IPS DF 4.7 (cell line): ENCODE measurements at regions not wholly inside any gene's neighbourhood (a gene's known extent, or its start where the extent isn't known, plus 50 kb on each side); places are given as distances from the start of the nearest gene placed in this dataset.
"Not testable (repeated sequence)": the region's sequence is repeated elsewhere in the genome, so short reads cannot be mapped to it uniquely, and the experiment has no call there.

ENCODE experiments used
- DNase-seq: peaks from one replicate; pipeline ENCODE4 v3.0.0-alpha.2; 2013; ENCODE audit warnings: low spot score; ENCODE audit errors: extremely low read depth

DNA sequence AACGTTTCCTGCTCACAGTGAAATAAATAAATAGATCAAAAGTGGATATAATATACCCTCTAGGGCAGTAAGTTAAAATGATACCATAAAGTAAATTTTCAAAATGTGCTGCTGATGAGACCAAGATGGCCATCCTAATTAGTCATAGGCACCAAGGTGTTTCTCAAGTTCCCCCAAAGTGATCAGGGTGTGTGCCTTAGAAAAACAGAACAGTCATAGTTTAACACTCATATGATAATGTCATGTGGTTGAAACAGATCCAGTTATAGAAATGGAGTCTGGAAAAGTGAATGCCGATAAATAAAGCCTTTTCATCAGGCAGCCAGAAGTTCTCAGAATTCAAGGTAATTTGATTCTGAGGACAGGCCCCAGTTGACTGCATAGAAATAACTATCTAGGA, 161.5 kb upstream of the CDKN2B start:
- no peak for DNase-seq

GRCh38 chr9:22170990-22171670, 162.0 kb upstream of the CDKN2B start:
- no peak for DNase-seq

DNA sequence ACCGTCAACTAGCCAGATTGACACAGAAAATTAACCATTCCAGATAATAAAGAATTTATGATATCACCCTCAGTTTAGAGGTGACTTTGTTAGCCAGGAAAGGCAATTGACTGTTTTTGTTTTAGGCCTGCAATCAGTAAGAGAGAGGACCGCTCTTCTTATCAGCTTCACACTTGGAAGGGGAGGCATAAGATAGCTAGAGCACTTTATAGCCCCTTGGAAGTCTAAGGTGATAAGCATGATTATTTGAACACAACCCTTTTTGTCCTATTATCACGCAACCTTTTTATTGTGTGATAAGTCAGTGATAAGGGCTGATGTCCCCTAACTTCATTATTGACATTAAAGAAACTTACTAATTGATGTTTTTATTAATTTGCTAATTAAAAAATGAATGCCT, 162.6 kb upstream of the CDKN2B start:
- DNase-seq, result no peak

DNA sequence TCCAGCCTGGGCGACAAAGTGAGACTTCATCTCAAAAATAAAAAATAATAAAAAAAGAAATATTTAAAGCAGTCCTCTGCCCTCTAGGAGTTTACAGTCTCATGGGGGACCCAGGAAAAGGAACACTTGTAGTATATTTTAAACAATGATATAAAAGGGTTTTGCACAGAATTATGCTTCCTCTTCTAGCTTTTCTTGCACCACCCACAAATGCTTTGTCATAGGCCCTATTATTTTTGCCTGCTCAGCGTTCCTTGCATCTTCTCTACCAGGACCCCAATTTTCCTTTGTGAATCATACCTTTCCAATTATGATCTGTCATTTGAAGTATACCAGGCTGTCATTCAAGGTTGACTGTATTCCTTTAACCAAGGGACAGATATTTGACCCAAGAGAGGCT, 164.8 kb upstream of the CDKN2B start:
- DNase-seq, result no peak

- DNase-seq, result no peak
These were observed 167.0 kb upstream of the CDKN2B start for GRCh38 chr9:22175972-22176545.

- not testable (repeated sequence) for DNase-seq
These were observed 171.9 kb upstream of the CDKN2B start for GRCh38 chr9:22181021-22181420.

GRCh38 chr9:22189471-22189870, 180.4 kb upstream of the CDKN2B start:
- no peak for DNase-seq

GRCh38 chr9:22197000-22197399, 187.9 kb upstream of the CDKN2B start:
- not testable (repeated sequence) for DNase-seq

- no peak for DNase-seq
These were observed 189.6 kb upstream of the CDKN2B start for GRCh38 chr9:22198681-22199080.

DNA sequence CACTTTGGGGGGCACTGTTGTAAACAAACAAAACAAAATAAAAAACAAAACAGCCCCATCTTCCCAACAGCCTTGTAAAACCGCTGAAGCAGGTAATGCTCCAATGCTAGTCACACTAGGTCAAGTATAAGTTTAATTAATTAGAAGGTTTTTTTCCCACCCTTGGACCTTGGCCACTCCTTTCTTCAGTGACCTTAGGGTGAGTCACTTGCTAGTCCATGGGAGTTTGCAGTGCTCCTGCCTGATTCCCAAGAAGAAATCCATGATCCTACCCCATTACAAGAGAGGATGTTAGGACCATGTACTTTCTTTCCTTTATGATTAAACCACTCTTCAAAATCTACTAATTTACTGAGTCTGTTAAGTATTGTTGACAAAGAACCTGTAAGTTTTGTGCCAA, 192.2 kb upstream of the CDKN2B start:
- DNase-seq, result no peak

GRCh38 chr9:22203371-22204138, 194.4 kb upstream of the CDKN2B start:
- no peak for DNase-seq

DNA sequence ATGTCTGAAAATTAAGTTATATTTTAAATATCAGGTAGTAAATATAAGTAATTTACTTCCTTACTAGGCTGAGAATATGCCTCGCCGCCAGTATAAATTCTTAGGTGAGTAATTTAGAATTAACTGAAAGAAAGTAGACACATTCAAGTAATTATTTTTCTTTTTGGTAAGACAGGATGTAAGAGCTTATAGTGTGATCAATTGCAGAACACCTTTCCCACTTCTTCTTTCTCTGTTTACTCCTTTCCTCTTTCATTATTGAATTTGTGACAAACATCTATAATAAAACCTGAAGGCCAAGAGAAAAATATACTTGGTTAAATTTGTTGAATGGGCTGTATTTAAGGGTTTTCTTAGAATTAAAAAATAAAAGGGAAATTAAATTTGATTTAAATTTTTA, 195.1 kb upstream of the CDKN2B start:
- no peak for DNase-seq

GRCh38 chr9:22206833-22207232, 197.7 kb upstream of the CDKN2B start:
- DNase-seq, result no peak

DNA sequence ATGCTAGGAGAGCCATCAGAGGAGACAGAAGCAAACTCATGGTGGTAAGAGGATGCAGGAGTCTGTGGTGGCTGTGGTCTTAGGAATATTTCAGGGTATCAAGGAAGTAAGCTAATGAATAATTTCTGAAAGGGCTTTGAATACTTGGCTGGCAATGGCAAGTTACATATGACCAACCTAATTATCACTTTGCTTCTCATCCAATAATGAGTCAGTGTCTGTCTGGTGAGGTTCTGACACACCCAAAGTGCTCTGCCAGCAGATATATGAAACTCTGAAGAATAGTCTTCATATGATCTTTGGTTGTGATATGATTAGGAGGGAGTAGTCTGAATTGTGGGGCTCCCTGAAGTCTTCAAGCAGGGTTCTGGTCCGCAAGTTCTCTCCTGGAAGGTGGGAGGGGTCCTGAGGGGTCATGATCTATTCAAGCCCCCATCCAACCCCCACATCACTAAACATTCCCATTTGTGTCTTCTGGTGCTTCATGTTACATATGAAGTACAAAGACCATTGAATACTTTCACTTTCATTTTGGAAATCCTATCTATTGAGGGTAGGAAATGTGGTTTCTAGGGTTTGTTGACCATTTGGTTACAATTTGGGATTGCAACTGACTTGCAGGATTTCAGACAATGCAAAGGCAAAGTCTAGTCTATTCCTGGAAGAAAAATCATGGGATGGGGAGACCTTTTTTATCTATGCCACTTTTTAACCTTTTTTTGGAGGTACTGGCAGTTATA, 199.9 kb upstream of the CDKN2B start:
- no peak for DNase-seq

DNA sequence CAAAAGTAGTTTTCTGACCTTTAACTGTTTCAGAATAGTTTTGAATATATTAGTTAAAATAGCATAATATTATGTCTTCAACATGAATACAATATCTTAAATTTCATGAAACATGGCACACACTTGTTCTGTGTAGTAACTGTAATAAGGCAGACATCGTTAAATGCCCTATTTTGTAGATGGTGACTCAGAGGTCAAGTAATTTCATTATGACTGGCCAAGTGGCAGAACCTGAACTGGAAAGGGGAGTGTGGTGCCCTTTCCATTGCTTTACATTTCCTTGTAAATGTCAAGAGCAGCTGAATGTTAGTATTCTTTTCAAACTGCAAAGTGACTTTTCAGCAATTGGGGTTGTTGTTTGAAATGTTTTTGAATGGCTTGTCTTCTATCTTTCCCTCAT, 201.2 kb upstream of the CDKN2B start:
- no peak for DNase-seq

GRCh38 chr9:22210936-22211335, 201.8 kb upstream of the CDKN2B start:
- DNase-seq, result no peak

- no peak for DNase-seq
These were observed 202.7 kb upstream of the CDKN2B start for GRCh38 chr9:22211588-22212360.

DNA sequence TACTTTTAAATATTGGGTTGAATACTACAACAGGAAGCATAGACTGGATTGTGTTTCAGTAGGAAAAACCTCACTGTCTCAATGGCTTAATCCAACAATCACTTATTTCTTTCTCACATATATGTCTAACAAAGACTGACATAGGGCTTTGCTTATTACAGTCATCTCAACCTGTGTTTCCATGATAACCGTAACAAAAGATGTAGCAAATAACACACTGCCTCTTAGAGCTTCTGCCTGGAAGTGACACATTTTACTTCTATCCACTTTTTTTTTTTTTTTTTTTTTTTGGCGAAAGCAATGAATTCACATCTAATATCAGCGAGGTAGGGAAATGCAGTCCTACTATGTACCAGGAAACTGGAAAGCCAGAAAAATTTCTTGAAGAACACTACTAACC, 204.9 kb upstream of the CDKN2B start:
- no peak for DNase-seq

GRCh38 chr9:22214497-22215031, 205.5 kb upstream of the CDKN2B start:
- DNase-seq, result no peak

- no peak for DNase-seq
These were observed 206.4 kb upstream of the CDKN2B start for GRCh38 chr9:22215521-22215920.

DNA sequence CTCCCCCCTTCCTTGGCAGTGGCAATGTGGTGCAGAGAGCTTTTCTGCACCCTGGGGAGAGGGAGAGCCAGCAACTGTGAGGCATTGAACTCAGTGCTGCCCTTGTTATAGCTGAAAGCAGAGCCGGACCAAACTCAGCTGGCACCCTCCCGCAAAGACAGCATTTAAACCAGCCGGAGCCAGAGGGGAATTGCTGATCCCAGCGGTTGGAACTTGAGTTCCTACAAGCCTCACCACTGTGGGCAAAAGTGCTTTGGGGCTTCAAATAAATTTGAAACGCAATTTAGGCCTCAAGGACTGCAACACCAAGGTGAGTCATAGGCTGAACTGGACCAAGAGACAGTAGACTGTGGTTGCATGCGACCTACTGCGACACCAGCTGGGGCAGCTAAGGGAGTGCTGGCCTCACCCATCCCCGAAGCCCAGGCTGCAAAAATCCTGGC, 207.6 kb upstream of the CDKN2B start:
- no peak for DNase-seq
